CD4-positive, alpha-beta T cell treated with Interleukin-17A for 1 hour (primary cell): ENCODE measurements at regions not wholly inside any gene's neighbourhood (a gene's known extent, or its start where the extent isn't known, plus 50 kb on each side); places are given as distances from the start of the nearest gene placed in this dataset.

Source experiments
- DNase-seq: peaks from one replicate; pipeline ENCODE4 v3.0.0-alpha.2; 2020

GRCh38 chr22:49449811-49450446 lies 377.7 kb downstream of the BRD1 start:
- no peak for DNase-seq

GRCh38 chr22:49449377-49449776 lies 378.3 kb downstream of the BRD1 start:
- DNase-seq, result no peak

- DNase-seq, result no peak
Observed at GRCh38 chr22:49448526-49448925, 379.1 kb downstream of the BRD1 start.

- no peak for DNase-seq
Observed at GRCh38 chr22:49447837-49448236, 379.8 kb downstream of the BRD1 start.

- no peak for DNase-seq
Observed at GRCh38 chr22:49446759-49447710, 380.6 kb downstream of the BRD1 start.

GRCh38 chr22:49446145-49446758 lies 381.4 kb downstream of the BRD1 start:
- DNase-seq, result no peak

- DNase-seq, result no peak
Observed at GRCh38 chr22:49444781-49445180, 382.9 kb downstream of the BRD1 start.

- DNase-seq, result no peak
Observed at GRCh38 chr22:49440931-49441330, 386.7 kb downstream of the BRD1 start.

- DNase-seq, result no peak
Observed at GRCh38 chr22:49439373-49439772, 388.3 kb downstream of the BRD1 start.

GRCh38 chr22:49437956-49438355 lies 389.7 kb downstream of the BRD1 start:
- DNase-seq, result no peak

- DNase-seq, result no peak
Observed at GRCh38 chr22:49437356-49437755, 390.3 kb downstream of the BRD1 start.

GRCh38 chr22:49436056-49436455 lies 391.6 kb downstream of the BRD1 start:
- no peak for DNase-seq

- no peak for DNase-seq
Observed at GRCh38 chr22:49435596-49435995, 392.1 kb downstream of the BRD1 start.

GRCh38 chr22:49433717-49434611 lies 393.7 kb downstream of the BRD1 start:
- DNase-seq, result no peak

- no peak for DNase-seq
Observed at GRCh38 chr22:49432897-49433443, 394.7 kb downstream of the BRD1 start.

- DNase-seq, result no peak
Observed at GRCh38 chr22:49432211-49432896, 395.3 kb downstream of the BRD1 start.

- DNase-seq, result no peak
Observed at GRCh38 chr22:49431551-49431950, 396.1 kb downstream of the BRD1 start.

GRCh38 chr22:49429066-49429465 lies 398.6 kb downstream of the BRD1 start:
- no peak for DNase-seq

- no peak for DNase-seq
Observed at GRCh38 chr22:49427941-49428340, 399.7 kb downstream of the BRD1 start.

GRCh38 chr22:49427341-49427740 lies 400.3 kb downstream of the BRD1 start:
- DNase-seq, result no peak

- DNase-seq, result no peak
Observed at GRCh38 chr22:49426618-49427266, 400.9 kb downstream of the BRD1 start.
